ENCODE measurements at regions not wholly inside any gene's neighbourhood (a gene's known extent, or its start where the extent isn't known, plus 50 kb on each side); places are given as distances from the start of the nearest gene placed in this dataset.
"Not testable (repeated sequence)": the region's sequence is repeated elsewhere in the genome, so short reads cannot be mapped to it uniquely, and the experiment has no call there.

GRCh38 chr1:30660241-30660640, 63.1 kb downstream of the MATN1 start:
- no peak for DNase-seq

DNA sequence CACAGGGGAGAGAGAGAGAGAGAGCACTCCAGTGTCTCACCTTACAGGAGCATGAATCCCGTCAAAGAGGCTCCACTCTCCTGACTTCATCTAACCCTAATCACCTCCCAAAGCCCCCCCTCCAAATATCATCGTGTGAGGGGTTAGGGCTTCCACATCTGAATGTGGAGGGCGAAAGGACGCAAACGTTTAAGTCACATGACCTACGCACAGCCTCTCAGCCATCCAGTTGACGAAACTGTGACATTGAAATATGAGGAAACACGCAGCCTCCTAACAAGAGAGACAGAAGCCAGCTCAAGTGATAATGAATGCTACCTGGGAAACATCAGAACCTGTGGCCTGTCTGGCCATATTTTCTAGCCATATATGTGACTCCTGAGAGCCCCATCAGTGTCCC, 63.7 kb downstream of the MATN1 start:
- no peak for DNase-seq

DNA sequence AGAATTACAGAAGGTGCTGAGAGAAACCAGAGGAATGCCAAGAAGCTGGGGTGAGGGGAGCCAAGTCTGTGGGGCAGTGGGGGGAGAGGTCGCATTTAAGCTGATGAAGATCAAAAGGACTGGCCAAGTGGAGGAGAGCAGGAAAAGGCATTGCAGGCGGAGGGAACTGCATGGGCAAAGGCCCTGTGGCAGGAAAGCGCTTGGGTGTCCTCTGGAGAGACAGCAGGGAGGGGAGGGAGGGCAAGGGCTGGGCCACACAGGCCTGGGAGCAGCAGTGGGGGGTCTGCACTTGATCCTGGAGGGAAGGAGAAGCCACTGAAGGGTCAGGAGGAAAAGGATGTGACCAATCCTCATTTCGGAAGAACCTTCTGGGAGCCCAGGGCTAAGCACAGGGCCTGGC, 65.0 kb downstream of the MATN1 start:
- DNase-seq: not testable (repeated sequence)

DNA sequence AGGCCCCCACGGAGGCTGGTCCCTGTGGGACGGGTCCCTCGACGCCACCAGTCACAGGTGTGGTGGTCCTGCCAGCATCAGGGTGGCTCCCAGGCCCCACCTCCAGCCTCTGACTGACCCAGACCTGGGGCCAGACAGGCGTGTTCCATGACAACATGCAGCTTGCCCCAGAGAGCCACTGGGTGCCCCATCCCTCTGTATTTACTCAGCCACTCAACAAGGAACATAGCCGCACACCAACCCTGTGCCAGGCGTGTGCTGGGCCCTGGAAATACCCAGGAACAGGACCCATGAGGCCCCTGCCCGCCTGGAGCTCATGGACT, 65.4 kb downstream of the MATN1 start:
- DNase-seq: no peak

- DNase-seq: no peak
Measured at GRCh38 chr1:30657131-30658013, 66.0 kb downstream of the MATN1 start.

DNA sequence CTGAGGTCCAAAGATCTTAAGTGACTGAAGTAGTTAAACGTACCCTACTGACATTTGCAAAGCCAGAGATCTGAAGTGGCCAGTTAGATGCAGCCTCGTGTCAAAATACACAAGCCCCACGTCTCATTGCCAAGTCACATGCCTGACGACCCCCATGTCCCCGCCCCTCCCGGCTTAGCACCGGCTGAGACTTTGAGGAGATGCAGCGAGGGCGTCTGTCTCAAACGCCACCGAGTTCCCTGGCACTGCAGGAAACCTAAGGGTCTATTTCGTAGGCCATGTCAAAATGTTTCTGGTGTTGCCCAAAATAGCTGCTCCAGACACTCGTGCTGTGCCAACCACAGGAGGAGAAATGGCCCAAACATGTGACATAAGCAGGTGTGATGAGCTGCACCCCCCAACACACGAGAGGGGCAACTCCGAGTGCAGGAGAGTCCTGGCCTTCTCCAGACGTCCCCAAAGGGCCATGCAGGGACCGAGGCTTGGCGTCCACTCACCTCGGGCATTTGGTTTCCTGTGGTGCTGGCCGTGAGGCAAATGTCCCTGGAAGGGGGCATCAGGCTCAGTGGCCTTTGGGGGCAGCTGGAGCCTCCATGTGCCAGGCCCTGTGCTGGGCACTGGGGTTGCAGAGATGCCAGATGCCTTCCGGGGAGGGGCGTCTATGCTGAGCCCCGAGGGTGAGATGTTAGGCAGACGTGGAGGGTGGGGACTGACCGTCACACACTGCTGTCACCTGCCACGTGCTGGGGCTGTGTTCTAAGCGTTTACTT, 67.0 kb downstream of the MATN1 start:
- no peak for DNase-seq

GRCh38 chr1:30655672-30656071, 67.7 kb downstream of the MATN1 start:
- no peak for DNase-seq

DNA sequence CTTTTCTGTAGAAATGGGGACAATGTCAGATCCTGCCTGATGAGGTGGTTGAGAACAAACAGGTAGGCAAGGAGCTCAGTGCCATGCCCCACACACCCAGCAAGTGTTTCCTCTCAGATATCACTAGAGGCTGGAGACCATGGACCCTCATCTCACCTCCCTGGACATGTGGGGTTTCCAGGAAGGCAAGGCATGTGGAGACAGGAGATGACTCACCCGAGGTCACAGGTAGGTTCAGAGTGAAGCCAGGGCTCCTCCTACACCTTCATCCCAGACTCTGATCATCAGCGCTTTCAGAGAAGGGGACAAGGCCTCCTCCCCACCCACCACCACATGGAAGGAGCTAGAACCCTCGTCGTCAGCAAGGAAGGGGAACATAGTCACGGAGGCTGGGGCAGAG, 69.2 kb downstream of the MATN1 start:
- no peak for DNase-seq

DNA sequence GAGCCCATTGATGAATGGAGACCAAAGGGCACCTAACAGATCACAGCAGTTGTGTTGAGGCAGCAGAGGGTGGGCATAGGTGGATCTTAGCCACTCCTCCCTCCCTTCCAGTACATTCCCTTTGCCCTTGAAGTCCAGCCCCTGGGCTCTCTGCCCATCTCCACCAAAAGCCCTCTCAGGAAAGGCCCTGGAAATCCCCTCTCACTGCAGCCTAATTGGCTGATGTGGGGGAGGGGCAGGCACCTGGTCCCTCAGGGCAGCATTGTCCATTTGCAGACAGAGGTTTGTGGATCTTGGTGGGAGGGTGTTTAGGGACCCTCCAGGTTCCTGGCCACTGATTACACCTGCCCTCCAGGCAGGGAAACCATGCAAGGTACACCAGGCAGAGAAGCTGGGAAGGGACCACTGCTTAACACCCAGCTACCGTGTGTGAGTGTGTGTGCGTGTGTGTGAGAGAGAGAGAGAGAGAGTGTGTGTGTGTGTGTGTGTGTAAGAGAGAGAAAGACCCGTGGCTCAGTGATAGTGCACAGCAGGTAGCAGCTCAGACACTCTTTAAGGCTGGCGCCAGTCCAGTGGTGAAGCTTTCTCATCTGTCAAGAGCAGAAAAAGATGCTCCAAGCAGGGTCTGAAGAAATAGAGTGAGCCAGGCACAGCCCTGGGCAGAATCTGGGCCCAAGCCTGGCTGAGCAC, 71.1 kb downstream of the MATN1 start:
- DNase-seq: no peak

- DNase-seq: not testable (repeated sequence)
Measured at GRCh38 chr1:30651395-30651794, 72.0 kb downstream of the MATN1 start.

DNA sequence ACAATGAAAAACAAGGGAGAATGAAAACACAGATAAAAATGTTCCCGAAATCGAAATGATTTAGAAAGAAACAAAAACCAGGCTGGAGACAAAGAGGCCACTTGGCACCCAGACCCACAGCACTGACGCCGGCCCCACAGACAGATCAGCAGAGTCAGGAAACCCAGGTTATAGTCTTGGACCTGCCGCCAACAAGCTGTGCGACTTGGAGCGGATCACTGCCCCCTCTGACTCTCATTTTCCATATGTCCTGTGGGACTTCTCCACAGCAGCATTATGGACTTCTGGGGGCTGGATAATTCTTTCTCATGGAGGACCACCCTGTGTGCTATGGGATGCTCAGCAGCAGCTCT, 72.4 kb downstream of the MATN1 start:
- DNase-seq: no peak

- no peak for DNase-seq
Measured at GRCh38 chr1:30650038-30650967, 73.1 kb downstream of the MATN1 start.

- DNase-seq: no peak
Measured at GRCh38 chr1:30649321-30649991, 73.9 kb downstream of the MATN1 start.

DNA sequence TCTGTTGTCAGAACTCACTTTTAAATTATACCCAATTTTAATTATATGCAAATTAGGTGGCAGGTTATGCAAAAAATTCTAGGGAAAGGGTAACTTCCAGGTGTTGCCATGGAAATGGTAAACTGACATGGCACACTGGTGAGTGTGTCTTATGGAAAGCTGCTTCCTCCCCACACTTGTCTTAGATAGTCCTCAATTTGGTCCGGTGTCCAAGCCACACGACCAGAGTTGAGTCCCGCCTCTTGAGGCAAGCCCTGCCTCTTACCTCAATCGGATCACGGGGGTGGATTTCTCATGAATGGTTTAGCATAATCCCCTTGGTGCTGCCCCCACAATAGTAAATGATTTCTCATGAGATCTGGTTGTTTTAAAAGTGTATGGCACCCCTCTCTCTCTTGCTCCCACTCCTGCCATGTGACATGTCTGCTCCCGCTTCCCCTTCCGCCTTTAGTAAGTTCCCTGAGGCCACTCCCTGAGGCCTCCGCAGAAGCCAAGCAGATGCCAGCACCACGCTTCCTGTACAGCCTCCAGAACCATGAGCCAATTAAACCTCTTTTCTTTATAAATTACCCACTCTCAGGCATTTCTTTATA, 74.9 kb downstream of the MATN1 start:
- no peak for DNase-seq

GRCh38 chr1:30645807-30646206, 77.6 kb downstream of the MATN1 start:
- no peak for DNase-seq

- no peak for DNase-seq
Measured at GRCh38 chr1:30642391-30643120, 80.8 kb downstream of the MATN1 start.

GRCh38 chr1:30641572-30642353, 81.6 kb downstream of the MATN1 start:
- no peak for DNase-seq

DNA sequence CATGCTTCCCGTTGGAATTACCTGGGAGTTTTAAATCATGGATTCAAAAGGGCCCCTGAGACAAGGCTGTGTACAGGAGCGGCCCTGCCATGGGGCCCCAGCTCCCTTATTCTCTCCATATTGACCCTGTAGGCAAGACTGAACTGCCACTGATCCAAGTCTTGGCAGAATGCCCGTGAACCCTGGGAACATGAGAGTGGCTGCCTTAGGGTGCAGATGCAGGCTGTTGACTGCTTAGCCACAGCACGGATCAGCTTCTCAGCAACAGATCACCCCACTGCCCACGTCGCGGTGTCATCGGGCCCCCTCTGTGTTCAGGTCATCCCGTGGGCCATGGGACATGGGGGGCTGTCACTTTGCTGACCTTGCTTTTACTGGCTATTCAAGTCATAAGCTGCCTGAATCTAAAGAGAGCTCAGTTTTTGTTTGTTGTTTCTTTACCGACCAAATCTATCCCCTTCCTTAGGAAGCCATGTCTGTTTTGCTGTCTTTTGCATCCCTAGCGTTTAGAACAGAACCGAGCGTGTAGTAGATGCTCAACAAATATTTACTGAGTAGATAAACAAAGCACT, 83.4 kb downstream of the MATN1 start:
- DNase-seq: no peak

DNA sequence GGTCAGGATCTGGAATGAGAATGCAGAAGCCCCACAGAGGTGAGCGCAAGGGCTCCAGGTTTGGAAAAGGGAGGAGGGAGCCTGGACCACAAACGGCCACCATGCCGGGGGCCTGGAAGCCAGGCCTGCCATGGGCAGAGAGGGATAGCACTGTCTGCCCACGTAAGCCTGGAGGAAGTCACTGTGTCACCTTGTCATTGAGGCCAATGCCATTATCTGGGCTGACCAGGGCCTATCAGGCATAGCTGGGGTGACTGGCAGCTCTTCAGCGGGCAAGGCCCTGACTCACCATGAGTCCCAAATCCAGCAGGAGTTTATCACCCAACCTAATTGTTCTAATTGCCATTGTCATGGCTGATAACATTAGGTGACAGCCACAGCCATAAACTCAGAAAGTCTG, 84.6 kb downstream of the MATN1 start:
- DNase-seq: no peak

GRCh38 chr1:30638086-30638485, 85.3 kb downstream of the MATN1 start:
- DNase-seq: no peak

Measured in activated T-cell treated with anti-CD3 and anti-CD28 coated beads, Interleukin-2, amount 50 U/mL, for 48 hours (primary cell).